Mammary epithelial cell (primary cell): ENCODE measurements at regions not wholly inside any gene's neighbourhood (a gene's known extent, or its start where the extent isn't known, plus 50 kb on each side); places are given as distances from the start of the nearest gene placed in this dataset.

Source experiments
- EZH2 ChIP-seq: IDR thresholded peaks from 2 replicates; pipeline ENCODE4 v1.6.1; 2012; ENCODE audit warnings: low read length, inconsistent platforms, borderline replicate concordance
- TF ChIP-seq, protein P1 (sequence below), 2 donors: IDR thresholded peaks in 1 of 2; conservative IDR thresholded peaks in 1 of 2; 2 replicates each; pipeline ENCODE4 v1.5.1; 2011 to 2012; ENCODE audit warnings: inconsistent platforms in 2 of 2, low read length in 2 of 2, mild to moderate bottlenecking in 2 of 2, control low read depth in 1 of 2, low read depth in 1 of 2; ENCODE audit not compliant: insufficient read depth in 1 of 2; ENCODE audit errors: extremely low read depth in 1 of 2

DNA sequence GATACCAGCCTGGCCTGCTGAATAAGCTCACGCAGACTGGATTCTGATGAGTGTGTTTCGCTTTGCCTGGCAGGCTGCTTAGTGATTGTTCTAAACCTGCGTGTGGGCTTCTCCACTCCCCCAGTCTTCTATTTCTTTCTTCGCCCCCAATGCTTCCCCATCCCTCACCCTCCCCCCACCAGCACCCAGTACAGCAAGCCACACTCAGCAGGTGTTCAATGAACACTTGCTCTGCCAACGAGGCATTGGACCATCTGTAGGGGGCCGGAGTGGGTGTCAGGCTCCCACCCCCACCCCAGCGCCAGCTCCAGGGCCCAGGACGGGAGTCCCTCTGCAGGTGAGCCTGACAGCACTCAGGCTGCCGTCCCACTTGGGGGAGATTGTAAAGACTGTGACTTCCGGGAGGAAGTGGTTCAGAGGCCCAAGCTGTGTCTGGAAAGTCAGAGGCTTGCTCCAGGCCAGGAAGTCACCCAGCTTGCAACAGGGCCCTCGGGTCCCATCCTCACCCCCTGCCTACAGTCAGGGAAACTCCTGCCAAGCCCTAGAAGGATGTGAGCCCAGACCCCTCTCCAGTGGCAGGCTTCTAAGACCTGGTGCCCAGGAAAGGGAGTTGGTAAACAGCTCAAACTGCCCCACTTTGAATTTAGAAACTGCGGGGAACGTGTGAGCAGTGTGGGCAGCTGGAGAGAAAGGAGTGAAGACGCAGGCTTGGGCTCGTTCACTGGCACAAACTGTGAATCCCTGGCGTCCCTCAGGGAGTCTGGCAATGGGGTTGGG, 66.3 kb upstream of the PRDM11 start:
- TF ChIP-seq, protein P1, sequence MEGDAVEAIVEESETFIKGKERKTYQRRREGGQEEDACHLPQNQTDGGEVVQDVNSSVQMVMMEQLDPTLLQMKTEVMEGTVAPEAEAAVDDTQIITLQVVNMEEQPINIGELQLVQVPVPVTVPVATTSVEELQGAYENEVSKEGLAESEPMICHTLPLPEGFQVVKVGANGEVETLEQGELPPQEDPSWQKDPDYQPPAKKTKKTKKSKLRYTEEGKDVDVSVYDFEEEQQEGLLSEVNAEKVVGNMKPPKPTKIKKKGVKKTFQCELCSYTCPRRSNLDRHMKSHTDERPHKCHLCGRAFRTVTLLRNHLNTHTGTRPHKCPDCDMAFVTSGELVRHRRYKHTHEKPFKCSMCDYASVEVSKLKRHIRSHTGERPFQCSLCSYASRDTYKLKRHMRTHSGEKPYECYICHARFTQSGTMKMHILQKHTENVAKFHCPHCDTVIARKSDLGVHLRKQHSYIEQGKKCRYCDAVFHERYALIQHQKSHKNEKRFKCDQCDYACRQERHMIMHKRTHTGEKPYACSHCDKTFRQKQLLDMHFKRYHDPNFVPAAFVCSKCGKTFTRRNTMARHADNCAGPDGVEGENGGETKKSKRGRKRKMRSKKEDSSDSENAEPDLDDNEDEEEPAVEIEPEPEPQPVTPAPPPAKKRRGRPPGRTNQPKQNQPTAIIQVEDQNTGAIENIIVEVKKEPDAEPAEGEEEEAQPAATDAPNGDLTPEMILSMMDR (conservative IDR thresholded peaks at IDR 0.05 in 1 of 2, IDR thresholded peaks at IDR 0.05 in 1 of 2; ENCODE audit: extremely low read depth in 1 of 2, insufficient read depth in 1 of 2, low read depth in 1 of 2, low read length in 2 of 2): no peak
- TF ChIP-seq EZH2: no peak
